CD4-positive, alpha-beta T cell (primary cell): ENCODE measurements at regions not wholly inside any gene's neighbourhood (a gene's known extent, or its start where the extent isn't known, plus 50 kb on each side); places are given as distances from the start of the nearest gene placed in this dataset.

ENCODE experiments used
- ATAC-seq: fragments of 200-7000 bp; cut with Tn5 transposase; one replicate; pipeline ENCODE4 v1.10.0; 2022; ENCODE audit warnings: mild to moderate bottlenecking; ENCODE audit not compliant: poor library complexity
- CTCF ChIA-PET: fragments of 350-600 bp; sonication (Branson Sonifier 250); formaldehyde crosslinking; loops from one replicate; lab custom pipeline; 2021; ENCODE audit warnings: antibody characterized with exemption, inconsistent platforms; lab: Charles Lee
- POLR2A ChIA-PET: fragments of 350-600 bp; sonication (Branson Sonifier 250); formaldehyde crosslinking; loops from one replicate; lab custom pipeline; 2021; ENCODE audit warnings: antibody characterized with exemption, inconsistent platforms; lab: Charles Lee
- DNase-seq, 14 experiments: peaks; one replicate each; pipeline ENCODE4 v3.0.0-alpha.2; 2013 to 2020; ENCODE audit warnings: mixed read lengths in 2 of 14
- H3K27ac ChIP-seq, 2 donors: one replicate each; pipeline versions ENCODE4 v1.5.1 to v1.7.0; 2013; ENCODE audit warnings: low read length in 2 of 2, low read depth in 1 of 2, mild to moderate bottlenecking in 1 of 2
- H3K27me3 ChIP-seq, 2 experiments: 1 replicate in 1 of 2; 2 replicates in 1 of 2; pipeline versions ENCODE4 v1.6.1 to v1.7.0; 2013; ENCODE audit warnings: low read length in 2 of 2, control low read depth in 1 of 2, mild to moderate bottlenecking in 1 of 2, moderate library complexity in 1 of 2; ENCODE audit not compliant: insufficient read depth in 2 of 2, control insufficient read depth in 1 of 2
- H3K36me3 ChIP-seq: one replicate; pipeline ENCODE4 v1.6.1; 2013; ENCODE audit warnings: low read length, control low read depth; ENCODE audit not compliant: insufficient read depth
- H3K4me1 ChIP-seq: one replicate; pipeline ENCODE4 v1.6.1; 2013; ENCODE audit warnings: low read length, control low read depth; ENCODE audit not compliant: insufficient read depth
- H3K4me3 ChIP-seq: one replicate; pipeline ENCODE4 v1.5.1; 2013; ENCODE audit warnings: mild to moderate bottlenecking, low read length, moderate library complexity
- H3K9me3 ChIP-seq, 2 experiments: 1 replicate in 1 of 2; 2 replicates in 1 of 2; pipeline versions ENCODE4 v1.6.1 to v1.7.0; 2013; ENCODE audit warnings: low read length in 2 of 2, mild to moderate bottlenecking in 2 of 2, control low read depth in 1 of 2, moderate library complexity in 1 of 2; ENCODE audit not compliant: control insufficient read depth in 1 of 2, insufficient read depth in 1 of 2
- H3K27ac Mint-ChIP-seq: one replicate; pipeline ENCODE4 v1.8.0; 2020; ENCODE audit warnings: mixed read lengths
- H3K27me3 Mint-ChIP-seq: one replicate; pipeline ENCODE4 v1.8.0; 2021; ENCODE audit warnings: mixed read lengths
- H3K36me3 Mint-ChIP-seq: one replicate; pipeline ENCODE4 v1.8.0; 2021; ENCODE audit warnings: low read depth, mixed read lengths
- H3K4me1 Mint-ChIP-seq: one replicate; pipeline ENCODE4 v1.8.0; 2021; ENCODE audit warnings: low read depth, mixed read lengths
- H3K4me3 Mint-ChIP-seq: one replicate; pipeline ENCODE4 v1.8.0; 2020; ENCODE audit warnings: mild to moderate bottlenecking, mixed read lengths
- H3K9me3 Mint-ChIP-seq: one replicate; pipeline ENCODE4 v1.8.0; 2020; ENCODE audit warnings: mixed read lengths
- CTCF ChIP-seq: fragments of 200-600 bp; IDR thresholded peaks from one replicate; pipeline ENCODE4 v1.8.0; 2022; ENCODE audit warnings: antibody characterized with exemption, mild to moderate bottlenecking
- intact Hi-C, 2 experiments: fragments of 100-400 bp; cut with DNase I in 1 of 2; cut with micrococcal nuclease in 1 of 2; formaldehyde crosslinking; loops; one replicate each; pipeline versions ENCODE4 v1.15.1 to v1.9.0; 2023 to 2025; cut with DNase I, micrococcal nuclease

DNA sequence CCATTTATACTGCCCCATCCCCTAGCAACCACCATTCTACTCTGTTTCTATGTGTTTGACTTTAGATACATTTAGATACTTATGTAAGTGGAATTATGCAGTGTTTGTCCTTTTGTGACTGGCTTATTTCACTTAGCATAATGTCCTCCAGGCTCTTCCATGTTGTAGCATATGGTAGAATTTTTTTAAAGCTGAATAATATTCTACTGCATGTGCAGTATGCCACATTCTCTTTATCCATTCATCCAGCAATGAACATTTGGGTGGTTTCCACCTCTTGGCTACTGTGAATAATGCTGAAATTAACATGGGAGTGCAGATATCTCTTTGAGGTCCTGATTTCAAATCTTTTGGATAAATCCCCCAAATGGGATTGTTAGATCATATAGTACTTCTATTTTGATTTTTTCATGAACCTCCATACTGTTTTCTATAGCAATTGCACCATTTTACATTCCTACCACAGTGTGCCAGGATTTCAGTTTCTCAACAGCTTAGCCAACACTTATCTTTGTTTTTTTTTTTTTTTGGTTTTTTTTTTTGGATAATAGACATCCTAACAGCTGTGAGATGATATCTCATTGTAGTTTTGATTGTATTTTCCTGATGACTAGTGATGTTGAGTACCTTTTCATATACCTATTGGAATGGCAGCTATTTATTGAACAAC lies 105.9 kb upstream of the LNX1 start:
- no peaks in the 10 kb centered on the region for H3K9me3 ChIP-seq
- H3K4me3 Mint-ChIP-seq = no peak overlapping the region
- H3K4me1 ChIP-seq = no peaks in the 10 kb centered on the region
- H3K9me3 Mint-ChIP-seq = no peaks in the 10 kb centered on the region
- H3K36me3 Mint-ChIP-seq = no peaks in the 10 kb centered on the region
- H3K36me3 ChIP-seq = no peaks in the 10 kb centered on the region
- H3K27me3 ChIP-seq = no peaks in the 10 kb centered on the region
- TF ChIP-seq CTCF = no peak
- ChIA-PET CTCF (no interaction called here), POLR2A (no interaction called here)
- peaks cover 4% of the 10 kb centered on the region for H3K27me3 Mint-ChIP-seq
- no peak overlapping the region for H3K27ac ChIP-seq
- no peak for DNase-seq
- ATAC-seq = no peak
- intact Hi-C loops = no loop called here
- no peak overlapping the region for H3K4me3 ChIP-seq
- H3K27ac Mint-ChIP-seq = no peak overlapping the region
- H3K4me1 Mint-ChIP-seq = no peaks in the 10 kb centered on the region

DNA sequence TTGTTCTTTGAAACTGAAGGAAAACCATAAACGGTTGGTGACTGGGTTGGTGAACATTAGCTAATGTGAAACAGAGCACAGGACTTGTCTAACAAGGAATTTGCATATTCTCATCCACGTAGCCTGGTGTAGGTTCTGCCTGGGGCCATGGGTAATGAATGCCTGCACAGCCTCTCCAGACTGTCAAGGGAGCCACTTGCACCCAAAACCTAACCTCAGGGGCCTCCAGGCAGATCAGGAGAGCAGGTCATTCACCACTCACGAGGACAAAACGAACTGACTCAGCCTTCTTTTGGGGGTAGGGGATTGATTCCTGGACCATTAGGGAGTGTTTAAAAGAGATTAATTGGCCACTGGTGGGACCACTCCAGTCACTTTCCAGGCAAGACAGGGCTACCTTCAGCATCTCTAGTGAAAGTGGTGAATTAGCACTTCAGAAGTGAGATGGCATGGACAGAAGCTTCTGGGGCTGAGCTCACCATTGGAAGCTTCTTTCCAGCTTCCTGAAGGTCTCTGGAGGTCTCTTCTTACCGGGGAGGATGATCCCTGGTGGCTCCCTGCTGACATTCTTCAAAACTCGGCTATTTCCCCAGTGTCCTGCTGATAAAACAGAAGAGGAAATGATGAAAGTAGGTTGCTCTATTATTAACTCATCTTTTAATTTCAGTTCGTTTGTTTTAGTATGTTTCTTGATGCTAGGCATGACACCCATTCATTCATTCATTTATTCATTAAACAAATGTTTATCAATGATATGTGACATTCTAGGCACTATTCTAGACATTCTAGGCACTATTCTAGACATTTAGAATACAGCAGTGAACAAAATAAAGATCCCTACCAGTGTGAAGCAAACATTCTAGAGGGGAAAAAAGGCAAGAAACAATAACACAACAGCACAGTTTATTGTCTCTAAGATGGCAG lies 104.5 kb upstream of the LNX1 start:
- no peak for DNase-seq
- Mint-ChIP-seq H3K27me3 (peaks cover 14% of the 10 kb centered on the region), H3K4me1 (no peaks in the 10 kb centered on the region), H3K36me3 (no peaks in the 10 kb centered on the region), H3K9me3 (no peaks in the 10 kb centered on the region), H3K27ac (no peak overlapping the region), H3K4me3 (no peak overlapping the region)
- no peak for ATAC-seq
- Histone ChIP-seq H3K36me3 (no peaks in the 10 kb centered on the region), H3K9me3 (no peaks in the 10 kb centered on the region), H3K27me3 (no peaks in the 10 kb centered on the region), H3K27ac (no peak overlapping the region), H3K4me3 (no peak overlapping the region), H3K4me1 (no peaks in the 10 kb centered on the region)
- no peak for TF ChIP-seq CTCF
- CTCF ChIA-PET = no interaction called here
- POLR2A ChIA-PET = no interaction called here
- intact Hi-C loops = no loop called here

DNA sequence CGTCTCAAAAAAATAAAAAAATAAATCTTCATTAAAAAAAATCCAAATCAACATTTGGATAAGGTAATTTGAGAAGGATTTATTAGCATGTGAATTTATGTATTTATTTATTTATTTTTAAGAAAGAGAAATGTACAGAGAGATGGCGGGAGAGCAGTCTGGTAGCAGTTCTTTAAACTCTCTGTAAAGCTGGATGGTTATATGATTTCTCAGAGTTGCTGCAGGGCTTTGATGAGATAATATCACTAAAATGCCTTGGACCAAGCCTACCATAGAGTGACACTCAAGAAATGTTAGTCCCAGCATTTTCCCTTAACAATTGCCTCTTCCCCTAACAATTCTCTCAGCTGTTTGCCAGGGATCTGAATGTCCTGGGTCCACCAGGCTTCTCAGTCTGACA lies 103.4 kb upstream of the LNX1 start:
- Mint-ChIP-seq H3K9me3 (no peaks in the 10 kb centered on the region), H3K4me3 (no peak overlapping the region), H3K4me1 (no peaks in the 10 kb centered on the region), H3K27me3 (peaks cover 24% of the 10 kb centered on the region), H3K27ac (no peak overlapping the region), H3K36me3 (no peaks in the 10 kb centered on the region)
- Histone ChIP-seq H3K4me1 (no peaks in the 10 kb centered on the region), H3K9me3 (no peaks in the 10 kb centered on the region), H3K36me3 (no peaks in the 10 kb centered on the region), H3K4me3 (no peak overlapping the region), H3K27ac (no peak overlapping the region), H3K27me3 (no peaks in the 10 kb centered on the region)
- intact Hi-C loops = no loop called here
- no peak for TF ChIP-seq CTCF
- no peak for DNase-seq
- ATAC-seq = no peak
- ChIA-PET POLR2A (no interaction called here), CTCF (no interaction called here)
